ENCODE measurements at regions not wholly inside any gene's neighbourhood (a gene's known extent, or its start where the extent isn't known, plus 50 kb on each side); places are given as distances from the start of the nearest gene placed in this dataset.

- no peak overlapping the region for H3K4me3 ChIP-seq (ENCODE audit: low read depth, low read length)
- no peak for DNase-seq (ENCODE audit: low read depth)
These were observed 562.1 kb downstream of the TBC1D4 start for GRCh38 chr13:74919914-74920313.

- no peak overlapping the region for H3K4me3 ChIP-seq (ENCODE audit: low read depth, low read length)
- DNase-seq (ENCODE audit: low read depth), result no peak
These were observed 569.1 kb downstream of the TBC1D4 start for GRCh38 chr13:74912898-74913297.

- H3K4me3 ChIP-seq (ENCODE audit: low read depth, low read length), result no peak overlapping the region
- no peak for DNase-seq (ENCODE audit: low read depth)
These were observed 571.6 kb downstream of the TBC1D4 start for GRCh38 chr13:74910415-74910814.

GRCh38 chr13:74907788-74908187 is 574.2 kb downstream of the TBC1D4 start:
- DNase-seq (ENCODE audit: low read depth), result no peak

GRCh38 chr13:74904556-74904955 is 577.4 kb downstream of the TBC1D4 start:
- no peak overlapping the region for H3K4me3 ChIP-seq (ENCODE audit: low read depth, low read length)
- no peak for DNase-seq (ENCODE audit: low read depth)

More at GRCh38 chr13:74907788-74908187, 574.2 kb downstream of the TBC1D4 start:
- H3K4me3 ChIP-seq (ENCODE audit: low read depth, low read length), result no peak overlapping the region

GRCh38 chr13:74895042-74895796 is 586.8 kb downstream of the TBC1D4 start:
- no peak overlapping the region for H3K4me3 ChIP-seq (ENCODE audit: low read depth, low read length)
- no peak for DNase-seq (ENCODE audit: low read depth)

GRCh38 chr13:74892096-74892495 is 589.9 kb downstream of the TBC1D4 start:
- no peak for DNase-seq (ENCODE audit: low read depth)
- no peak overlapping the region for H3K4me3 ChIP-seq (ENCODE audit: low read depth, low read length)

- DNase-seq (ENCODE audit: low read depth), result peak; percentile 58
These were observed 590.4 kb downstream of the TBC1D4 start for GRCh38 chr13:74891610-74892009.

GRCh38 chr13:74889321-74889720 is 592.6 kb downstream of the TBC1D4 start:
- peak; percentile 36 for DNase-seq (ENCODE audit: low read depth)
- H3K4me3 ChIP-seq (ENCODE audit: low read depth, low read length), result no peak overlapping the region

More at GRCh38 chr13:74891610-74892009, 590.4 kb downstream of the TBC1D4 start:
- no peak overlapping the region for H3K4me3 ChIP-seq (ENCODE audit: low read depth, low read length)

- H3K4me3 ChIP-seq (ENCODE audit: low read depth, low read length), result no peak overlapping the region
- peak; percentile 31 for DNase-seq (ENCODE audit: low read depth)
These were observed 595.5 kb downstream of the TBC1D4 start for GRCh38 chr13:74886502-74886901.

- DNase-seq (ENCODE audit: low read depth), result no peak
These were observed 598.1 kb downstream of the TBC1D4 start for GRCh38 chr13:74883834-74884233.

GRCh38 chr13:74871369-74872070 is 610.4 kb downstream of the TBC1D4 start:
- DNase-seq (ENCODE audit: low read depth), result no peak
- no peak overlapping the region for H3K4me3 ChIP-seq (ENCODE audit: low read depth, low read length)

More at GRCh38 chr13:74883834-74884233, 598.1 kb downstream of the TBC1D4 start:
- H3K4me3 ChIP-seq (ENCODE audit: low read depth, low read length), result no peak overlapping the region

GRCh38 chr13:74870865-74871264 is 611.1 kb downstream of the TBC1D4 start:
- no peak for DNase-seq (ENCODE audit: low read depth)
- H3K4me3 ChIP-seq (ENCODE audit: low read depth, low read length), result no peak overlapping the region

- DNase-seq (ENCODE audit: low read depth), result no peak
These were observed 612.1 kb downstream of the TBC1D4 start for GRCh38 chr13:74869846-74870245.

GRCh38 chr13:74868049-74868448 is 613.9 kb downstream of the TBC1D4 start:
- peak; percentile 31 for DNase-seq (ENCODE audit: low read depth)
- no peak overlapping the region for H3K4me3 ChIP-seq (ENCODE audit: low read depth, low read length)

More at GRCh38 chr13:74869846-74870245, 612.1 kb downstream of the TBC1D4 start:
- H3K4me3 ChIP-seq (ENCODE audit: low read depth, low read length), result no peak overlapping the region

GRCh38 chr13:74867460-74867859 is 614.5 kb downstream of the TBC1D4 start:
- DNase-seq (ENCODE audit: low read depth), result no peak

GRCh38 chr13:74866101-74866500 is 615.9 kb downstream of the TBC1D4 start:
- no peak for DNase-seq (ENCODE audit: low read depth)
- H3K4me3 ChIP-seq (ENCODE audit: low read depth, low read length), result no peak overlapping the region

More at GRCh38 chr13:74867460-74867859, 614.5 kb downstream of the TBC1D4 start:
- H3K4me3 ChIP-seq (ENCODE audit: low read depth, low read length), result no peak overlapping the region

- no peak overlapping the region for H3K4me3 ChIP-seq (ENCODE audit: low read depth, low read length)
- no peak for DNase-seq (ENCODE audit: low read depth)
These were observed 616.3 kb downstream of the TBC1D4 start for GRCh38 chr13:74865656-74866055.

GRCh38 chr13:74860789-74861188 is 621.2 kb downstream of the TBC1D4 start:
- no peak for DNase-seq (ENCODE audit: low read depth)
- H3K4me3 ChIP-seq (ENCODE audit: low read depth, low read length), result no peak overlapping the region

GRCh38 chr13:74850893-74851292 is 631.1 kb downstream of the TBC1D4 start:
- no peak for DNase-seq (ENCODE audit: low read depth)
- H3K4me3 ChIP-seq (ENCODE audit: low read depth, low read length), result no peak overlapping the region

- H3K4me3 ChIP-seq (ENCODE audit: low read depth, low read length), result no peak overlapping the region
- no peak for DNase-seq (ENCODE audit: low read depth)
These were observed 634.0 kb downstream of the TBC1D4 start for GRCh38 chr13:74847966-74848365.

All from skeletal muscle cell (primary cell).